Endothelial cell of umbilical vein (primary cell): ENCODE measurements at regions not wholly inside any gene's neighbourhood (a gene's known extent, or its start where the extent isn't known, plus 50 kb on each side); places are given as distances from the start of the nearest gene placed in this dataset.

ENCODE experiments used
- BruUV-seq: library from RNA; stranded (reverse); fragments of 400-500 nt; replicated peaks from 2 replicates; lab custom pipeline; 2021; lab: Mats Ljungman, UMichigan
- CTCF ChIA-PET: fragments of 300-600, 350-600 bp; sonication (Branson Sonifier 250); formaldehyde crosslinking; loops from one replicate; lab custom pipeline; 2021; ENCODE audit warnings: antibody characterized with exemption, inconsistent platforms; lab: Charles Lee
- POLR2A ChIA-PET: fragments of 300-600, 350-600 bp; sonication (Branson Sonifier 250); formaldehyde crosslinking; loops from one replicate; lab custom pipeline; 2021; ENCODE audit warnings: antibody characterized with exemption, inconsistent platforms; lab: Charles Lee
- DNase-seq: peaks from one replicate; pipeline ENCODE4 v3.0.0-alpha.2; 2011; ENCODE audit warnings: low read depth, low spot score
- FAIRE-seq: peaks from 2 replicates; lab custom pipeline; 2011; peaks lifted over from hg19 to GRCh38; lab: Jason Lieb, UNC
- H2AFZ ChIP-seq: 2 replicates; pipeline ENCODE4 v1.6.0; 2012; ENCODE audit warnings: low read depth, low read length, control low read depth, inconsistent platforms
- H3K27ac ChIP-seq: 2 replicates; pipeline ENCODE4 v1.5.1; 2011; ENCODE audit warnings: low read depth, mild to moderate bottlenecking, control low read depth, low read length, moderate library complexity; ENCODE audit not compliant: insufficient read depth
- H3K27me3 ChIP-seq, 2 experiments: 2 replicates each; pipeline versions ENCODE4 v1.6.0 to v1.6.1; 2011; ENCODE audit warnings: low read length in 2 of 2, mixed read lengths in 1 of 2; ENCODE audit not compliant: control insufficient read depth in 2 of 2, insufficient read depth in 2 of 2
- H3K36me3 ChIP-seq, 2 experiments: 2 replicates in 1 of 2; 3 replicates in 1 of 2; pipeline ENCODE4 v1.5.1; 2011; ENCODE audit warnings: low read length in 2 of 2, mild to moderate bottlenecking in 1 of 2, moderate library complexity in 1 of 2; ENCODE audit not compliant: control insufficient read depth in 2 of 2, insufficient read depth in 2 of 2; ENCODE audit errors: extremely low read depth in 1 of 2
- H3K4me1 ChIP-seq: 3 replicates; pipeline ENCODE4 v1.5.1; 2011; ENCODE audit warnings: mild to moderate bottlenecking, low read length; ENCODE audit not compliant: control insufficient read depth, insufficient read depth; ENCODE audit errors: extremely low read depth
- H3K4me2 ChIP-seq: 2 replicates; pipeline ENCODE4 v1.6.1; 2011; ENCODE audit warnings: low read length, control low read depth, mixed read lengths; ENCODE audit not compliant: insufficient read depth
- H3K4me3 ChIP-seq, 3 experiments: fragments of 200-600 bp in 1 of 3; sonication (generic), shearing (Covaris generic) in 1 of 3; replicated peaks in 1 of 3; 2 replicates each; pipeline ENCODE4 v1.5.1; 2011 to 2016; ENCODE audit warnings: control low read depth in 3 of 3, low read length in 3 of 3, mild to moderate bottlenecking in 2 of 3, inconsistent platforms in 1 of 3, low read depth in 1 of 3, moderate library complexity in 1 of 3; ENCODE audit not compliant: insufficient read depth in 1 of 3
- H3K79me2 ChIP-seq: 2 replicates; pipeline ENCODE4 v1.6.0; 2012; ENCODE audit warnings: low read length, inconsistent platforms; ENCODE audit not compliant: control insufficient read depth, insufficient read depth
- H3K9ac ChIP-seq: replicated peaks from 2 replicates; pipeline ENCODE3; 2011; ENCODE audit warnings: low read length, control low read depth; ENCODE audit not compliant: insufficient read depth; ENCODE audit errors: extremely low read depth
- H3K9me1 ChIP-seq: replicated peaks from 3 replicates; pipeline ENCODE4 v1.6.0; 2011; ENCODE audit warnings: mild to moderate bottlenecking, low read length; ENCODE audit not compliant: control insufficient read depth, insufficient read depth; ENCODE audit errors: extremely low read depth
- H3K9me3 ChIP-seq: replicated peaks from 2 replicates; pipeline ENCODE4 v1.5.1; 2012; ENCODE audit warnings: low read length, inconsistent platforms; ENCODE audit not compliant: control insufficient read depth, insufficient read depth
- H4K20me1 ChIP-seq: replicated peaks from 2 replicates; pipeline ENCODE3; 2011; ENCODE audit warnings: mild to moderate bottlenecking, low read length; ENCODE audit not compliant: control insufficient read depth, insufficient read depth; ENCODE audit errors: extremely low read depth
- EZH2 ChIP-seq: IDR thresholded peaks from 2 replicates; pipeline ENCODE4 v1.6.1; 2012; ENCODE audit warnings: borderline replicate concordance, low read depth, mild to moderate bottlenecking, moderate library complexity, low read length, inconsistent platforms; ENCODE audit not compliant: severe bottlenecking
- FOS ChIP-seq: IDR thresholded peaks from 2 replicates; pipeline ENCODE4 v1.6.1; 2011; ENCODE audit warnings: mild to moderate bottlenecking, low read length, moderate library complexity, borderline replicate concordance; ENCODE audit not compliant: insufficient read depth
- GATA2 ChIP-seq: IDR thresholded peaks from 2 replicates; pipeline ENCODE4 v1.7.0; 2011; ENCODE audit warnings: low read depth, mild to moderate bottlenecking, moderate library complexity, mixed read lengths, low read length; ENCODE audit not compliant: insufficient read length, insufficient read depth
- JUN ChIP-seq: IDR thresholded peaks from 2 replicates; pipeline ENCODE4 v1.6.1; 2011; ENCODE audit warnings: borderline replicate concordance, low read depth; ENCODE audit not compliant: insufficient read length, insufficient read depth
- MYC ChIP-seq: IDR thresholded peaks from one replicate; pipeline ENCODE4 v1.6.1; 2011; ENCODE audit warnings: mild to moderate bottlenecking, low read depth, low read length
- POLR2A ChIP-seq: IDR thresholded peaks from 2 replicates; pipeline ENCODE4 v1.6.1; 2012; ENCODE audit warnings: low read depth, mild to moderate bottlenecking, control low read depth, low read length
- POLR2AphosphoS5 ChIP-seq: IDR thresholded peaks from 2 replicates; pipeline ENCODE4 v1.6.1; 2012; ENCODE audit warnings: low read depth, mild to moderate bottlenecking, control low read depth, low read length, moderate library complexity; ENCODE audit not compliant: insufficient read depth
- dilution Hi-C: fragments of 300-500 bp; cut with MboI; formaldehyde crosslinking; loops from one replicate; pipeline ENCODE4 v1.15.0; 2019; ENCODE audit warnings: low sequenced_read_pairs; ENCODE audit not compliant: extremely low pct_ligation_motif_present
- intact Hi-C: fragments of 100-400 bp; cut with micrococcal nuclease; formaldehyde crosslinking; loops from one replicate; pipeline ENCODE4 v1.10.0; 2022
- TF ChIP-seq, protein P1 (sequence below): IDR thresholded peaks from 2 replicates; pipeline ENCODE4 v1.6.1; 2011; ENCODE audit not compliant: insufficient read depth, insufficient read length
- TF ChIP-seq, protein P2 (sequence below), 2 donors: IDR thresholded peaks; 1 replicate in 1 of 2; 2 replicates in 1 of 2; pipeline ENCODE4 v1.5.1; 2011; ENCODE audit warnings: low read length in 2 of 2, mild to moderate bottlenecking in 2 of 2, moderate library complexity in 2 of 2, control low read depth in 1 of 2, inconsistent platforms in 1 of 2, low read depth in 1 of 2; ENCODE audit not compliant: insufficient read depth in 1 of 2; ENCODE audit errors: extremely low read depth in 1 of 2

DNA sequence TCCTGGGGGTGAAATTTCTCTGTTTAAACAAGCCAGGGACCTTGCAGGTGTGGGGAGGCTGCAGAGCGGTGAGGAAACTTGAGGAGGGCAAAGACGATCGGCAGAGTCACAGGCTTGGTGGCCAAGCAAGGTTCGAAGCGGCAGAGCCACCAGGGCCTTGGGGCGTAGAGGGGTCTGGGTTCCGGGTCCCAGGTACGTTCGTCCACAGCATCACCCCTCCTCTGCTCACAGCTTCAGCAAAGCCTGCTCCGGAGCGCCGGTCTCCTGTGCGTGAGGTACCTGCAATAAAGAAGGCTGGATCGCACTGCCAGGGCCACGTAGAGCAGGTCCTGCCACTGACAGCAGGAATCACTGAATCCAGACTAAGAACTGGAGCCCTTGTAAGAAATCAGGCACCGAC, 66.8 kb upstream of the PCSK6 start:
- H3K4me2 ChIP-seq = no peak overlapping the region
- no peak overlapping the region for H3K27ac ChIP-seq
- no peaks in the 10 kb centered on the region for H3K9me1 ChIP-seq
- intact Hi-C loops (no loop called here), dilution Hi-C loops (no loop called here)
- H3K9ac ChIP-seq = no peak overlapping the region
- no peak overlapping the region for H3K4me3 ChIP-seq
- no peaks in the 10 kb centered on the region for H3K79me2 ChIP-seq
- no peaks in the 10 kb centered on the region for H3K27me3 ChIP-seq
- BruUV-seq = no TSS peak
- H3K4me1 ChIP-seq = no peaks in the 10 kb centered on the region
- no peak for TF ChIP-seq GATA2
- TF ChIP-seq EZH2 = no peak
- TF ChIP-seq JUN = no peak
- no peak for TF ChIP-seq POLR2AphosphoS5
- TF ChIP-seq POLR2A = no peak
- TF ChIP-seq, protein P1, sequence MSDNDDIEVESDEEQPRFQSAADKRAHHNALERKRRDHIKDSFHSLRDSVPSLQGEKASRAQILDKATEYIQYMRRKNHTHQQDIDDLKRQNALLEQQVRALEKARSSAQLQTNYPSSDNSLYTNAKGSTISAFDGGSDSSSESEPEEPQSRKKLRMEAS = no peak
- TF ChIP-seq, protein P2, sequence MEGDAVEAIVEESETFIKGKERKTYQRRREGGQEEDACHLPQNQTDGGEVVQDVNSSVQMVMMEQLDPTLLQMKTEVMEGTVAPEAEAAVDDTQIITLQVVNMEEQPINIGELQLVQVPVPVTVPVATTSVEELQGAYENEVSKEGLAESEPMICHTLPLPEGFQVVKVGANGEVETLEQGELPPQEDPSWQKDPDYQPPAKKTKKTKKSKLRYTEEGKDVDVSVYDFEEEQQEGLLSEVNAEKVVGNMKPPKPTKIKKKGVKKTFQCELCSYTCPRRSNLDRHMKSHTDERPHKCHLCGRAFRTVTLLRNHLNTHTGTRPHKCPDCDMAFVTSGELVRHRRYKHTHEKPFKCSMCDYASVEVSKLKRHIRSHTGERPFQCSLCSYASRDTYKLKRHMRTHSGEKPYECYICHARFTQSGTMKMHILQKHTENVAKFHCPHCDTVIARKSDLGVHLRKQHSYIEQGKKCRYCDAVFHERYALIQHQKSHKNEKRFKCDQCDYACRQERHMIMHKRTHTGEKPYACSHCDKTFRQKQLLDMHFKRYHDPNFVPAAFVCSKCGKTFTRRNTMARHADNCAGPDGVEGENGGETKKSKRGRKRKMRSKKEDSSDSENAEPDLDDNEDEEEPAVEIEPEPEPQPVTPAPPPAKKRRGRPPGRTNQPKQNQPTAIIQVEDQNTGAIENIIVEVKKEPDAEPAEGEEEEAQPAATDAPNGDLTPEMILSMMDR (IDR thresholded peaks at IDR 0.05; ENCODE audit: extremely low read depth in 1 of 2, insufficient read depth in 1 of 2, low read depth in 1 of 2, low read length in 2 of 2) = no peak
- no peak for TF ChIP-seq FOS
- no peak for TF ChIP-seq MYC
- no peaks in the 10 kb centered on the region for H4K20me1 ChIP-seq
- ChIA-PET CTCF (no interaction called here), POLR2A (no interaction called here)
- H3K36me3 ChIP-seq = no peaks in the 10 kb centered on the region
- H2AFZ ChIP-seq = no peak overlapping the region
- no peaks in the 10 kb centered on the region for H3K9me3 ChIP-seq
- DNase-seq (no peak), FAIRE-seq (no peak)
